GM18499 (cell line): ENCODE measurements at regions not wholly inside any gene's neighbourhood (a gene's known extent, or its start where the extent isn't known, plus 50 kb on each side); places are given as distances from the start of the nearest gene placed in this dataset.
"Not testable (repeated sequence)": the region's sequence is repeated elsewhere in the genome, so short reads cannot be mapped to it uniquely, and the experiment has no call there.

ENCODE experiments used
- ATAC-seq: cut with Tn5 transposase; IDR thresholded peaks from one replicate; pipeline ENCODE4 v1.9.1; 2021; ENCODE audit warnings: moderate number of reproducible peaks; ENCODE audit not compliant: insufficient read depth, unreplicated experiment

DNA sequence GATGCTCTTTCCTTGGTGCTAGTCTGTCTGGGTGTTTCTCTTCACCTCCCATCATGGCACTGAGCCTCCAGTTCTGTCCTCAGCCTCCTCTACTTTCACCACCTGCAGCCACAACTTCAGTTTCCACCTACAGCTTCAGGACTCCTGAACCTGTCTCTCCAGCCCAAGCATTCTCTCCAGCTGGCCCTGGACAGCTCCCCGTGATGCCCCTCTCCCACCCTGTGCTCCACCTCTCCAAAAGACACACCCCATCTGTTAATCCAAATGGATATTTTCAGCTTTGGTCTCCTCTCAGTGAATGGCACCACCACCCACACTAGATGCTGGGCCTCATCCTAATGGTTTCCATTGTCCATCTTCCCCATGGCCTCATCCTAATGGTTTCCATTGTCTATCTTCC is 79.5 kb upstream of the NEDD9 start:
- no peak for ATAC-seq

- no peak for ATAC-seq
These were observed 77.6 kb upstream of the NEDD9 start for GRCh38 chr6:11309947-11310665.

- ATAC-seq = no peak
These were observed 74.8 kb upstream of the NEDD9 start for GRCh38 chr6:11307226-11307625.

DNA sequence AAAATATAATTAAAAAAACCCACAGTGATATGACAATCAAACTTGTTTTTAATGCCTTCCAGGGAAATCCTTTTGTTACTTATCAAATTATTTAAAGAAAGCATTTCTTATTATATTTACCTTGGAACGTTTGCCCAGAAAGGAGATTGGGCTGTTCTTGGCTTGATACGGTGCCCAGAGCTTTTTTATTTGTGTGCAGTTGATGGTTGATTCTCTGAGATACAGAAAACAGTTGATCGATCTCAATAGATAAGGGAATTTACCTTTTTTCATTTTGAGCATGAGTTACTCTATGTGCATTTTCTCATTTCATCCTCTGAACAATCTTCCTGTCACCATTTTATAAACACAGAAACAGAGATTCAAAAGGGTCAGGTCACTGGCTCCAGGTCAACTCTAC is 72.5 kb upstream of the NEDD9 start:
- ATAC-seq = no peak

GRCh38 chr6:11299876-11300428 is 67.5 kb upstream of the NEDD9 start:
- not testable (repeated sequence) for ATAC-seq

GRCh38 chr6:11299421-11299784 is 66.9 kb upstream of the NEDD9 start:
- not testable (repeated sequence) for ATAC-seq

- no peak for ATAC-seq
These were observed 66.4 kb upstream of the NEDD9 start for GRCh38 chr6:11298651-11299420.

GRCh38 chr6:11297376-11297729 is 64.9 kb upstream of the NEDD9 start:
- ATAC-seq = no peak

GRCh38 chr6:11296449-11297375 is 64.2 kb upstream of the NEDD9 start:
- ATAC-seq = no peak

- no peak for ATAC-seq
These were observed 63.5 kb upstream of the NEDD9 start for GRCh38 chr6:11295969-11296368.

DNA sequence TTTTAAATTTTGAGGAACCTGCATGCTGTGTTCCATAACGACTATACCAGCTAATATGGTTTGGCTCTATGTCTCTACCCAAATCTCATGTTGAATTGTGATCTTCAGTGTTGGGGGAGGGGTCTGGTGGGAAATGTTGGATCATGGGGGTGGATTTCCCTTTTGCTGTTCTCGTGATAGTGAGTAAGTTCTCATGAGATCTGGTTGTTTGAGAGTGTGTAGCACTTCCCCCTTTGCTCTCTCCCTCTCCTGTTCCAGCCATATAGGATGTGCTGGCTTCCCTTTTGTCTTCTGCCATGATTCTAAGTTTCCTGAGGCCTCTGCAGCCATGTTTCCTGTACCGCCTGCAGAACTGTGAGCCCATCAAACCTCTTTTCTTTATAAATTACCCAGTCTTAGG is 61.8 kb upstream of the NEDD9 start:
- no peak for ATAC-seq

- ATAC-seq = no peak
These were observed 60.2 kb upstream of the NEDD9 start for GRCh38 chr6:11292594-11293236.

GRCh38 chr6:11292091-11292490 is 59.6 kb upstream of the NEDD9 start:
- no peak for ATAC-seq

GRCh38 chr6:11291582-11291981 is 59.1 kb upstream of the NEDD9 start:
- no peak for ATAC-seq

DNA sequence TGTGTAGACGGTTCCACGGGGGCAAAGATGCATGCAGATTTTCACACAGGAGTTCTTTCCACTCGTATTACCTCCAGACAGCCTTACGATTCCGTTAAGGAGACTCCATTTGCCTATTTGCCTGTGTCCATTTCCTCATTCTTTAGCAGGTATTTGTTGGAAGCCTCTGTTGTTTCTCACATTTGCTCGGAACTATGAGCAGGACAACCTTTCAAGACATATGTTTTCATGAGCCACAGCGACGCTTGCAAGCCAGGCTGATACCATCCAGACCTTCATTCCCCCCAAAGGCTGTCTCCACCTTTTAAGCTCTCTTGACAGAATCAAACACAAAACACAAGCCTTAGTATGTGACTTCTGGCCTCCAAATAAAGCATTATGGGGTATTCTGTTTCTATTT is 57.6 kb upstream of the NEDD9 start:
- no peak for ATAC-seq

DNA sequence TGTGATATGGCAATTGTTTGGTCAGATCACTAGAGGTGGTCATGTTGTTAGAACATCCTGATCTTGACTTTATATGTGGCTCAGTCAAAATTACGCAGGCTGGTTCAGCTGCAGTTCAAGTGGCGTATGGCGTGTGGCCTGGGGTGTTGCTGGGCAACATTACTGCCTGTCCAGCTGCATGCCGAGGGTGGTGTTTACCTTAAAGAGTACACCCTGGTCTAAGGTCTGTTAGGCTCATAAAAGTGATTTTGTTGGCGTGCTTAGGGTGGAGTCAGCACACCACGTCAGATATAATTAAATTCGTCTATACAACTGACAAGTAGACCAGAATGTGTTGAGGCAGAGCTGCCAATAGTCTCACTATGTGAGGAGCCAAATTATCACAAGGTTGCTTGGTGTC is 55.6 kb upstream of the NEDD9 start:
- ATAC-seq = no peak

DNA sequence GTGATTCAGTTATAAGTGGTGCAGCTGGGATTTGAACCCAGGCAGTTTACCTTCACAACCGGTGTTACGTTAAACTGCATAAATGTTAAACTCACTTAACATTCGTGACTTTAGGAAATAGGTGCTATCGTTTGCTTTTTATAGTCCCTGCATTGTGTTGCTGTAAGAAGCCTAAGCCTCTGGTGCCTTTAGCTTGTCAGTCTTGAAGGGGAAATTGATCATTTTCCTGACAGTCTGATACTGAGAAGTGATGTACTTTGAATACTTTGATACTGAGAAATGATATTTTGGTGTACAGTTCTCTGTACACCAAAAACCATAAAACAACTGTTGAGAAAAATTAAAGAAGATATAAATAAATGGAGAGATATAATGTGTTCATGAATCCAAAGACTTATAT is 52.5 kb upstream of the NEDD9 start:
- no peak for ATAC-seq

DNA sequence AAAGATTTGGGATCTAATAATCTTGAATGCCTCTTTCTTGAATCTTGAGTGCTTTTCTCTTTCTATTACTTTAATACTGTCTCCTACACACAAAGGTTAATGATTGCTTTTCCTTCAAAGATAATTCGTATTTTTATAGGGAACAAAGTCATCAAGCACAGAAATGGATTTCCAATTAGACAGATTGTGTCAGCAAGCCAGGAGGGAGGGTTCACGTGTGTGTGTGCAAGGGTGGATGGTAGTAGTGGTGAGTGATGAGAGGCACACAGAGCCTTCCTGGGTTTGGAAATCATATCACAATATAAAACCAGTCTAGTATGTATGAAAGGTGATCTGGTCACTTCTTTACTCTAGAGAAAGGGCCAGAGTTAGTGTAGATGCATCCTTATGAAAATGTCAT is 51.2 kb upstream of the NEDD9 start:
- ATAC-seq = no peak

DNA sequence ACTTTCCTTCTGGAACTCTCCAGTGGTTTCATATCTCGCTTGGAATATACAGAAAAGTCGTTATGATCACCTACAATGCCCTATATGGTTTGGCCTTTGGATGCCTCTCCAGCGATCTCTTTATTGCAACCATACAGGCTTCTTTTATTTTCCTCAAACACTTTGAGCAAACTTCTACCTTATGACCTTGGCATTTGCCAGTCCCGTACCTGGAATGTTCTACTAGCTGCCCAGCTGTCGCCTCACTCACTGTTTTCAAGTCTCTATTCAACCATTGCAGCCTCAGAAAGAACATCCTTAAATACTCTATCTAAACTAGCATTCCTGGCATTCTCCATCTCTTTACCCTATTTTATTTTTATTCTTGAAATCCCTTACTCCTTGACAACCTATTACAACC is 50.4 kb upstream of the NEDD9 start:
- ATAC-seq = no peak
